ENCODE measurements at regions not wholly inside any gene's neighbourhood (a gene's known extent, or its start where the extent isn't known, plus 50 kb on each side); places are given as distances from the start of the nearest gene placed in this dataset.

- Histone ChIP-seq H3K4me3 (replicated peaks in 1 of 4; ENCODE audit: control extremely low read depth in 1 of 4, insufficient read depth in 1 of 4, low read depth in 3 of 4, low read length in 4 of 4) (no peak overlapping the region), H3K79me2 (ENCODE audit: control insufficient read depth, insufficient read depth, low read length) (no peaks in the 10 kb centered on the region), H2AFZ (ENCODE audit: low read length) (no peak overlapping the region), H3K27ac (ENCODE audit: insufficient read depth, low read length) (no peak overlapping the region), H3K9ac (ENCODE audit: insufficient read depth, low read length) (no peak overlapping the region), H3K4me1 (ENCODE audit: control insufficient read depth, extremely low read depth, insufficient read depth, low read length) (no peaks in the 10 kb centered on the region), H3K9me3 (ENCODE audit: control insufficient read depth, insufficient read depth, low read depth, low read length) (no peaks in the 10 kb centered on the region), H3K36me3 (ENCODE audit: control insufficient read depth, insufficient read depth, low read length) (no peaks in the 10 kb centered on the region), H4K20me1 (ENCODE audit: control insufficient read depth, extremely low read depth, insufficient read depth, low read length) (no peaks in the 10 kb centered on the region), H3K27me3 (ENCODE audit: control insufficient read depth, insufficient read depth, low read length) (no peaks in the 10 kb centered on the region), H3K4me2 (ENCODE audit: extremely low read depth, insufficient read depth, low read length) (no peak overlapping the region)
- no peak for DNase-seq (ENCODE audit: low read depth in 2 of 2)
- TF ChIP-seq EZH2 (IDR thresholded peaks at IDR 0.05; ENCODE audit: low read length, missing control alignments), result no peak
- no peak for TF ChIP-seq CTCF (conservative IDR thresholded peaks at IDR 0.05 in 1 of 2, IDR thresholded peaks at IDR 0.05 in 1 of 2; ENCODE audit: low read depth in 1 of 2, low read length in 2 of 2)
These were observed 221.1 kb downstream of the GALR1 start for GRCh38 chr18:77470569-77471413.

DNA sequence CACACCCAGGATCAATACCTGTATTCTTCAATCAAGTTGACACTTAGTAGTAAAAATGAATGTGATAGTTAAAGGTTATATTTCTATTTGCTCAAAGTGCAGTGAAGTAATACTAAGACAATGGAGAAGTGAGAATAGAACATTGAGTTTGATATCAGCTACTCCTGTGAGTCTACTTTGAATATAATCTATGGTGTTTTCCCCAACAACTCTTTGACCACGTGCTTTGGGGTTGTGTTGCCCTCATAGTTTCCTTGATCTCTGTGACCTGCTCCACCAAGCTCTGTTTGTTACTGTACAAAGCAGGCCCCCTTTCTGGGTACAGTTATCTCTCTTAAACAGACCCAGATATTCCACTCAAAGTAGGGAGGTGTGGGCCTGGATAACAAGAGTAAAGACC is 222.9 kb downstream of the GALR1 start:
- Histone ChIP-seq H4K20me1 (ENCODE audit: control insufficient read depth, extremely low read depth, insufficient read depth, low read length) (no peaks in the 10 kb centered on the region), H3K27me3 (ENCODE audit: control insufficient read depth, insufficient read depth, low read length) (no peaks in the 10 kb centered on the region), H2AFZ (ENCODE audit: low read length) (no peak overlapping the region), H3K4me2 (ENCODE audit: extremely low read depth, insufficient read depth, low read length) (no peak overlapping the region), H3K4me3 (replicated peaks in 1 of 4; ENCODE audit: control extremely low read depth in 1 of 4, insufficient read depth in 1 of 4, low read depth in 3 of 4, low read length in 4 of 4) (no peak overlapping the region), H3K9me3 (ENCODE audit: control insufficient read depth, insufficient read depth, low read depth, low read length) (no peaks in the 10 kb centered on the region), H3K27ac (ENCODE audit: insufficient read depth, low read length) (no peak overlapping the region), H3K36me3 (ENCODE audit: control insufficient read depth, insufficient read depth, low read length) (no peaks in the 10 kb centered on the region), H3K4me1 (ENCODE audit: control insufficient read depth, extremely low read depth, insufficient read depth, low read length) (no peaks in the 10 kb centered on the region), H3K9ac (ENCODE audit: insufficient read depth, low read length) (no peak overlapping the region), H3K79me2 (ENCODE audit: control insufficient read depth, insufficient read depth, low read length) (no peaks in the 10 kb centered on the region)
- DNase-seq (ENCODE audit: low read depth in 2 of 2), result no peak
- TF ChIP-seq CTCF (conservative IDR thresholded peaks at IDR 0.05 in 1 of 2, IDR thresholded peaks at IDR 0.05 in 1 of 2; ENCODE audit: low read depth in 1 of 2, low read length in 2 of 2) (no peak), EZH2 (IDR thresholded peaks at IDR 0.05; ENCODE audit: low read length, missing control alignments) (no peak)

GRCh38 chr18:77478646-77479442 is 229.2 kb downstream of the GALR1 start:
- no peak overlapping the region for H2AFZ ChIP-seq (ENCODE audit: low read length)
- H3K27ac ChIP-seq (ENCODE audit: insufficient read depth, low read length), result no peak overlapping the region
- no peak overlapping the region for H3K4me3 ChIP-seq (replicated peaks in 1 of 4; ENCODE audit: control extremely low read depth in 1 of 4, insufficient read depth in 1 of 4, low read depth in 3 of 4, low read length in 4 of 4)
- no peaks in the 10 kb centered on the region for H3K4me1 ChIP-seq (ENCODE audit: control insufficient read depth, extremely low read depth, insufficient read depth, low read length)
- DNase-seq (ENCODE audit: low read depth in 2 of 2), result no peak
- no peaks in the 10 kb centered on the region for H3K27me3 ChIP-seq (ENCODE audit: control insufficient read depth, insufficient read depth, low read length)
- TF ChIP-seq CTCF (conservative IDR thresholded peaks at IDR 0.05 in 1 of 2, IDR thresholded peaks at IDR 0.05 in 1 of 2; ENCODE audit: low read depth in 1 of 2, low read length in 2 of 2), result no peak
- no peak for TF ChIP-seq EZH2 (IDR thresholded peaks at IDR 0.05; ENCODE audit: low read length, missing control alignments)
- no peaks in the 10 kb centered on the region for H3K36me3 ChIP-seq (ENCODE audit: control insufficient read depth, insufficient read depth, low read length)
- H3K4me2 ChIP-seq (ENCODE audit: extremely low read depth, insufficient read depth, low read length), result no peak overlapping the region
- H3K79me2 ChIP-seq (ENCODE audit: control insufficient read depth, insufficient read depth, low read length), result no peaks in the 10 kb centered on the region
- no peak overlapping the region for H3K9ac ChIP-seq (ENCODE audit: insufficient read depth, low read length)
- no peaks in the 10 kb centered on the region for H3K9me3 ChIP-seq (ENCODE audit: control insufficient read depth, insufficient read depth, low read depth, low read length)
- no peaks in the 10 kb centered on the region for H4K20me1 ChIP-seq (ENCODE audit: control insufficient read depth, extremely low read depth, insufficient read depth, low read length)

Data from fibroblast of lung (primary cell).